Activated CD8-positive, alpha-beta memory T cell treated with anti-CD3 and anti-CD28 coated beads for 4 hours (primary cell): ENCODE measurements at regions not wholly inside any gene's neighbourhood (a gene's known extent, or its start where the extent isn't known, plus 50 kb on each side); places are given as distances from the start of the nearest gene placed in this dataset.
"Not testable (repeated sequence)": the region's sequence is repeated elsewhere in the genome, so short reads cannot be mapped to it uniquely, and the experiment has no call there.

Experiments used
- DNase-seq, 2 donors: peaks; one replicate each; pipeline ENCODE4 v3.0.0-alpha.2; 2020; ENCODE audit warnings: low read depth in 2 of 2

- DNase-seq, result no peak
These were observed 95.2 kb downstream of the TFAP2C start for GRCh38 chr20:56724241-56724757.

GRCh38 chr20:56730003-56730402 is 100.9 kb downstream of the TFAP2C start:
- DNase-seq, result no peak

GRCh38 chr20:56730996-56731395 is 101.9 kb downstream of the TFAP2C start:
- DNase-seq, result no peak

GRCh38 chr20:56731476-56731875 is 102.4 kb downstream of the TFAP2C start:
- DNase-seq, result no peak

- no peak for DNase-seq
These were observed 104.9 kb downstream of the TFAP2C start for GRCh38 chr20:56733967-56734366.

- no peak for DNase-seq
These were observed 106.1 kb downstream of the TFAP2C start for GRCh38 chr20:56735084-56735642.

- DNase-seq, result no peak
These were observed 107.3 kb downstream of the TFAP2C start for GRCh38 chr20:56736285-56736857.

- DNase-seq, result not testable (repeated sequence)
These were observed 115.3 kb downstream of the TFAP2C start for GRCh38 chr20:56744325-56744821.

- no peak for DNase-seq
These were observed 119.6 kb downstream of the TFAP2C start for GRCh38 chr20:56748476-56749377.

GRCh38 chr20:56750430-56750829 is 121.3 kb downstream of the TFAP2C start:
- DNase-seq, result no peak

GRCh38 chr20:56752274-56752673 is 123.2 kb downstream of the TFAP2C start:
- no peak for DNase-seq

- no peak for DNase-seq
These were observed 126.1 kb downstream of the TFAP2C start for GRCh38 chr20:56755201-56755600.

GRCh38 chr20:56756658-56757057 is 127.6 kb downstream of the TFAP2C start:
- DNase-seq, result not testable (repeated sequence)

- no peak for DNase-seq
These were observed 129.6 kb downstream of the TFAP2C start for GRCh38 chr20:56758706-56759105.

GRCh38 chr20:56759741-56760278 is 130.7 kb downstream of the TFAP2C start:
- DNase-seq, result no peak

- no peak for DNase-seq
These were observed 131.5 kb downstream of the TFAP2C start for GRCh38 chr20:56760610-56761009.

- DNase-seq, result no peak
These were observed 132.3 kb downstream of the TFAP2C start for GRCh38 chr20:56761393-56761792.

GRCh38 chr20:56762401-56762800 is 133.3 kb downstream of the TFAP2C start:
- no peak for DNase-seq

GRCh38 chr20:56762829-56763228 is 133.7 kb downstream of the TFAP2C start:
- DNase-seq, result no peak

GRCh38 chr20:56764671-56765070 is 135.6 kb downstream of the TFAP2C start:
- DNase-seq, result no peak

GRCh38 chr20:56765172-56766073 is 136.3 kb downstream of the TFAP2C start:
- no peak for DNase-seq
